ENCODE measurements at regions not wholly inside any gene's neighbourhood (a gene's known extent, or its start where the extent isn't known, plus 50 kb on each side); places are given as distances from the start of the nearest gene placed in this dataset.

- Histone ChIP-seq H3K27me3 (ENCODE audit: insufficient read depth) (no peaks in the 10 kb centered on the region), H3K4me2 (no peak overlapping the region), H2AFZ (no peak overlapping the region; the same call in 1 of the 2 replicates), H3F3A (replicated peaks; ENCODE audit: low read depth) (no peaks in the 10 kb centered on the region), H3K4me1 (ENCODE audit: insufficient read depth) (no peaks in the 10 kb centered on the region), H3K36me3 (ENCODE audit: insufficient read depth) (no peaks in the 10 kb centered on the region), H3K4me3 (no peak overlapping the region), H3K9me2 (ENCODE audit: insufficient read depth) (no peaks in the 10 kb centered on the region), H3K79me2 (replicated peaks; ENCODE audit: insufficient read depth) (no peaks in the 10 kb centered on the region), H3K27ac (ENCODE audit: low read depth) (no peak overlapping the region), H4K20me1 (replicated peaks; ENCODE audit: insufficient read depth) (no peaks in the 10 kb centered on the region)
- no peak for TF ChIP-seq CREB1 (CRISPR knock-in tag; IDR thresholded peaks at IDR 0.05; ENCODE audit: low read depth)
- no peak for TF ChIP-seq NANOG (IDR thresholded peaks at IDR 0.05; ENCODE audit: borderline replicate concordance)
- TF ChIP-seq JUNB (IDR thresholded peaks at IDR 0.05; ENCODE audit: unreplicated experiment) = no peak
- TF ChIP-seq ETS1 (IDR thresholded peaks at IDR 0.05) = no peak
- no peak for TF ChIP-seq ZNF462 (CRISPR knock-in tag; IDR thresholded peaks at IDR 0.05)
- no peak for TF ChIP-seq REST (IDR thresholded peaks at IDR 0.05; ENCODE audit: unreplicated experiment)
- TF ChIP-seq EZH2phosphoT487 (IDR thresholded peaks at IDR 0.05; ENCODE audit: unreplicated experiment) = no peak
- no peak for TF ChIP-seq POLR2AphosphoS5 (IDR thresholded peaks at IDR 0.05; ENCODE audit: low read depth)
- TF ChIP-seq STAT1 (IDR thresholded peaks at IDR 0.05; ENCODE audit: unreplicated experiment) = no peak
- TF ChIP-seq EZH2 (IDR thresholded peaks at IDR 0.05; ENCODE audit: low read depth, unreplicated experiment) = no peak
- TF ChIP-seq ZNF114 (CRISPR knock-in tag; IDR thresholded peaks at IDR 0.05) = no peak
- no peak for TF ChIP-seq CTCF (conservative IDR thresholded peaks at IDR 0.05; ENCODE audit: low read depth in 2 of 2)
- no peak for TF ChIP-seq ZNF331 (CRISPR knock-in tag; IDR thresholded peaks at IDR 0.05; ENCODE audit: low read depth)
- ATAC-seq (no peak), DNase-seq (ENCODE audit: low spot score) (no peak)
- Mint-ChIP-seq H3K36me3 (ENCODE audit: low read depth) (no peaks in the 10 kb centered on the region), H3K4me3 (no peak overlapping the region), H3K9me3 (no peaks in the 10 kb centered on the region), H3K4me1 (no peaks in the 10 kb centered on the region), H3K27me3 (ENCODE audit: insufficient read depth, low read depth, poor library complexity) (no peaks in the 10 kb centered on the region), H3K27ac (no peak overlapping the region)
Measured at GRCh38 chr4:60588556-60588955, 611.6 kb upstream of the ADGRL3 start.
